ENCODE measurements at regions not wholly inside any gene's neighbourhood (a gene's known extent, or its start where the extent isn't known, plus 50 kb on each side); places are given as distances from the start of the nearest gene placed in this dataset.

DNA sequence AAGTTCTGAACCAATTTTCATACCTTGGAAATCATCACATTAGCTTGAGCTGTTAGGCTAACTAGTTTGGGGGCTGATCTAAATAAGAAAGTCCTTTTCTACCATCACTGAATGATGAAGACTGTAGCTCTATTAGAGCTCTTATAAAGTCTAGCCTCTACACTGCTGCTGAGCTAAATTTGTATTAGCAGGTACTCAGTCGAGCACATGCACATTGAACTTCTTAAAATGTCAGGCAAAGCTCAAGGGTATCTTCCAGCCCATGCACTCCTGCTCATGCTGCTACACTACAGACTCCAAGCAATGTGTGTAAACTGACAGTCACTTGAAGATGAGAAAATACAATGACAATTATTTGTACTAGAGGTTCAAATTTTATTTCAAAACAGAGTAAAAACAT lies 158.8 kb upstream of the TMEM229A start:
- intact Hi-C loops (cut with micrococcal nuclease) (no loop called here), in situ Hi-C loops (cut with MboI) (no loop called here)
- no peaks in the 10 kb centered on the region for H3K27me3 ChIP-seq (ENCODE audit: control insufficient read depth in 2 of 2, insufficient read depth in 2 of 2, low read length in 2 of 2)
- H2AFZ ChIP-seq (ENCODE audit: low read depth, low read length), result no peak overlapping the region
- no peak overlapping the region for H3K9ac ChIP-seq (ENCODE audit: insufficient read depth in 1 of 2, low read depth in 2 of 2, low read length in 2 of 2)
- H3K9me1 ChIP-seq (ENCODE audit: control insufficient read depth, insufficient read depth, low read length), result no peaks in the 10 kb centered on the region
- H3K9me3 ChIP-seq (replicated peaks; ENCODE audit: control insufficient read depth, insufficient read depth, low read depth, low read length), result no peaks in the 10 kb centered on the region; the same call in none of the 2 replicates
- ATAC-seq (no peak), DNase-seq (ENCODE audit: extremely low read depth in 1 of 4, low spot score in 3 of 4) (no peak), FAIRE-seq (no peak)
- WGBS (ENCODE audit: insufficient coverage, low coverage, missing lambda C conversion rate), result 0% methylated on average over 1 of the region's 1 CpG
- BruUV-seq (replicated peaks), result no TSS peak
- H3K4me3 ChIP-seq, result no peak overlapping the region
- no peaks in the 10 kb centered on the region for H3K79me2 ChIP-seq (ENCODE audit: control insufficient read depth, insufficient read depth, low read length)
- H3K36me3 ChIP-seq (ENCODE audit: control insufficient read depth, insufficient read depth, low read length), result no peaks in the 10 kb centered on the region
- H3K4me1 ChIP-seq (replicated peaks in 1 of 2; ENCODE audit: control insufficient read depth in 2 of 2, insufficient read depth in 2 of 2, low read length in 2 of 2), result no peaks in the 10 kb centered on the region
- no peaks in the 10 kb centered on the region for H4K20me1 ChIP-seq (replicated peaks; ENCODE audit: control insufficient read depth, insufficient read depth, low read length)
- no peak overlapping the region for H3K27ac ChIP-seq (ENCODE audit: extremely low read depth, low read depth, low read length)
- ChIA-PET POLR2A (no interaction called here), CTCF (ENCODE audit: low intra/inter-chr PET ratio) (no interaction called here)
- H3K4me2 ChIP-seq (ENCODE audit: insufficient read depth, low read length), result no peak overlapping the region
- TF ChIP-seq BACH1 (tag; IDR thresholded peaks at IDR 0.05), result no peak
- no peak for TF ChIP-seq ZBTB40 (IDR thresholded peaks at IDR 0.05)
- TF ChIP-seq ZBTB40 (CRISPR knock-in tag; IDR thresholded peaks at IDR 0.05), result no peak
- TF ChIP-seq ZBTB8A (IDR thresholded peaks at IDR 0.05; ENCODE audit: partially characterized antibody), result no peak
- no peak for TF ChIP-seq CBX8 (IDR thresholded peaks at IDR 0.05; ENCODE audit: borderline replicate concordance, extremely low read depth, low read depth, low read length, poor library complexity, severe bottlenecking)
- TF ChIP-seq RHOXF2B (CRISPR knock-in tag; conservative IDR thresholded peaks at IDR 0.05), result no peak
- TF ChIP-seq, protein P1, sequence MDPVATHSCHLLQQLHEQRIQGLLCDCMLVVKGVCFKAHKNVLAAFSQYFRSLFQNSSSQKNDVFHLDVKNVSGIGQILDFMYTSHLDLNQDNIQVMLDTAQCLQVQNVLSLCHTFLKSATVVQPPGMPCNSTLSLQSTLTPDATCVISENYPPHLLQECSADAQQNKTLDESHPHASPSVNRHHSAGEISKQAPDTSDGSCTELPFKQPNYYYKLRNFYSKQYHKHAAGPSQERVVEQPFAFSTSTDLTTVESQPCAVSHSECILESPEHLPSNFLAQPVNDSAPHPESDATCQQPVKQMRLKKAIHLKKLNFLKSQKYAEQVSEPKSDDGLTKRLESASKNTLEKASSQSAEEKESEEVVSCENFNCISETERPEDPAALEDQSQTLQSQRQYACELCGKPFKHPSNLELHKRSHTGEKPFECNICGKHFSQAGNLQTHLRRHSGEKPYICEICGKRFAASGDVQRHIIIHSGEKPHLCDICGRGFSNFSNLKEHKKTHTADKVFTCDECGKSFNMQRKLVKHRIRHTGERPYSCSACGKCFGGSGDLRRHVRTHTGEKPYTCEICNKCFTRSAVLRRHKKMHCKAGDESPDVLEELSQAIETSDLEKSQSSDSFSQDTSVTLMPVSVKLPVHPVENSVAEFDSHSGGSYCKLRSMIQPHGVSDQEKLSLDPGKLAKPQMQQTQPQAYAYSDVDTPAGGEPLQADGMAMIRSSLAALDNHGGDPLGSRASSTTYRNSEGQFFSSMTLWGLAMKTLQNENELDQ (CRISPR knock-in tag; IDR thresholded peaks at IDR 0.05; ENCODE audit: borderline replicate concordance), result no peak
- TF ChIP-seq POLR2AphosphoS2 (IDR thresholded peaks at IDR 0.05; ENCODE audit: low read length), result no peak
- TF ChIP-seq SFPQ (IDR thresholded peaks at IDR 0.05; ENCODE audit: low read depth, low read length), result no peak
- no peak for TF ChIP-seq MCM2 (IDR thresholded peaks at IDR 0.05; ENCODE audit: low read depth)

Data from K562 (cell line).